Adrenal gland (tissue), 5 donors: ENCODE measurements at regions not wholly inside any gene's neighbourhood (a gene's known extent, or its start where the extent isn't known, plus 50 kb on each side); places are given as distances from the start of the nearest gene placed in this dataset.
"Not testable (repeated sequence)": the region's sequence is repeated elsewhere in the genome, so short reads cannot be mapped to it uniquely, and the experiment has no call there.

Source experiments
- CTCF ChIP-seq, 6 experiments: fragments of 450-650 bp in 4 of 6; fragments of 200-600 bp in 2 of 6; sonication (generic) in 1 of 6; IDR thresholded peaks; 1 replicate in 5 of 6; 2 replicates in 1 of 6; pipeline versions ENCODE4 v1.5.1 to v1.8.0; 2016 to 2021; ENCODE audit warnings: antibody characterized with exemption in 6 of 6, mild to moderate bottlenecking in 2 of 6, moderate library complexity in 1 of 6
- POLR2A ChIP-seq, 2 donors: fragments of 450-650 bp; IDR thresholded peaks; one replicate each; pipeline ENCODE4 v1.6.1; 2017; ENCODE audit warnings: antibody characterized with exemption in 2 of 2, mild to moderate bottlenecking in 2 of 2, moderate library complexity in 1 of 2
- donor health status: DM: no; HTN: no; CAD: no.

- TF ChIP-seq CTCF, POLR2A (IDR thresholded peaks at IDR 0.05): not testable (repeated sequence)
These were observed 220.4 kb downstream of the ZNF608 start for GRCh38 chr5:124526079-124526478.
